ACC112 (cell line): ENCODE measurements at regions not wholly inside any gene's neighbourhood (a gene's known extent, or its start where the extent isn't known, plus 50 kb on each side); places are given as distances from the start of the nearest gene placed in this dataset.
A peak's percentile ranks its signal among the peaks of the same experiment; 100 is the strongest.

ENCODE experiments used
- H2AFZ ChIP-seq: fragments of 200-600 bp; sonication (generic); one replicate; pipeline ENCODE4 v1.6.0; 2017; ENCODE audit warnings: antibody characterized with exemption, low read length; ENCODE audit not compliant: unreplicated experiment
- H3K27ac ChIP-seq: fragments of 200-600 bp; sonication (generic); 2 replicates; pipeline ENCODE4 v1.5.1; 2014; ENCODE audit warnings: low read depth, mild to moderate bottlenecking, antibody characterized with exemption, low read length, moderate library complexity
- H3K27me3 ChIP-seq: fragments of 200-600 bp; sonication (generic); 2 replicates; pipeline ENCODE4 v1.6.1; 2014; ENCODE audit warnings: mild to moderate bottlenecking, antibody characterized with exemption, low read length, moderate library complexity, mixed read lengths; ENCODE audit not compliant: insufficient read depth
- H3K36me3 ChIP-seq: fragments of 200-600 bp; sonication (generic); 2 replicates; pipeline ENCODE4 v1.6.1; 2016; ENCODE audit warnings: mild to moderate bottlenecking, antibody characterized with exemption, low read length, moderate library complexity, mixed read lengths; ENCODE audit not compliant: insufficient read depth
- H3K4me1 ChIP-seq: fragments of 200-600 bp; sonication (generic); one replicate; pipeline ENCODE4 v1.6.1; 2016; ENCODE audit warnings: low read length, mixed read lengths; ENCODE audit not compliant: insufficient read depth, unreplicated experiment, control insufficient read depth
- H3K4me3 ChIP-seq: fragments of 200-600 bp; sonication (generic); 2 replicates; pipeline ENCODE4 v1.5.1; 2014; ENCODE audit warnings: mild to moderate bottlenecking, low read depth, low read length
- H3K79me2 ChIP-seq: fragments of 200-600 bp; sonication (generic); one replicate; pipeline ENCODE4 v1.6.0; 2016; ENCODE audit warnings: low read length; ENCODE audit not compliant: control insufficient read depth, unreplicated experiment, insufficient read depth

GRCh38 chr5:174348311-174348981 lies 302.9 kb downstream of the NSG2 start:
- H3K27me3 ChIP-seq: no peaks in the 10 kb centered on the region
- no peaks in the 10 kb centered on the region for H3K79me2 ChIP-seq
- no peak overlapping the region for H2AFZ ChIP-seq
- no peaks in the 10 kb centered on the region for H3K4me1 ChIP-seq
- no peaks in the 10 kb centered on the region for H3K36me3 ChIP-seq
- no peak overlapping the region for H3K4me3 ChIP-seq
- no peak overlapping the region for H3K27ac ChIP-seq

GRCh38 chr5:174352681-174353080 lies 307.2 kb downstream of the NSG2 start:
- Histone ChIP-seq H3K36me3 (no peaks in the 10 kb centered on the region), H3K79me2 (no peaks in the 10 kb centered on the region), H3K27ac (no peak overlapping the region), H3K4me3 (no peak overlapping the region), H3K4me1 (peaks cover 6% of the 10 kb centered on the region), H2AFZ (no peak overlapping the region), H3K27me3 (no peaks in the 10 kb centered on the region)

GRCh38 chr5:174354571-174354970 lies 309.1 kb downstream of the NSG2 start:
- H3K36me3 ChIP-seq: no peaks in the 10 kb centered on the region
- no peak overlapping the region for H3K4me3 ChIP-seq
- H3K4me1 ChIP-seq: peaks cover 6% of the 10 kb centered on the region
- H3K27me3 ChIP-seq: no peaks in the 10 kb centered on the region
- no peak overlapping the region for H2AFZ ChIP-seq
- H3K79me2 ChIP-seq: no peaks in the 10 kb centered on the region
- peak overlapping the region; percentile 57 for H3K27ac ChIP-seq

- H3K36me3 ChIP-seq: no peaks in the 10 kb centered on the region
- no peak overlapping the region for H3K4me3 ChIP-seq
- peaks cover 6% of the 10 kb centered on the region for H3K4me1 ChIP-seq
- no peaks in the 10 kb centered on the region for H3K79me2 ChIP-seq
- no peaks in the 10 kb centered on the region for H3K27me3 ChIP-seq
- no peak overlapping the region for H2AFZ ChIP-seq
- peak overlapping the region; percentile 73 for H3K27ac ChIP-seq
These were observed 309.7 kb downstream of the NSG2 start for GRCh38 chr5:174355208-174355612.

- Histone ChIP-seq H3K27ac (peak overlapping the region; percentile 73), H3K36me3 (no peaks in the 10 kb centered on the region)
These were observed 310.5 kb downstream of the NSG2 start for GRCh38 chr5:174355995-174356394.

GRCh38 chr5:174356536-174356935 lies 311.0 kb downstream of the NSG2 start:
- Histone ChIP-seq H3K27me3 (no peaks in the 10 kb centered on the region), H2AFZ (no peak overlapping the region), H3K4me1 (peaks cover 6% of the 10 kb centered on the region)

More at GRCh38 chr5:174355995-174356394, 310.5 kb downstream of the NSG2 start:
- Histone ChIP-seq H2AFZ (no peak overlapping the region), H3K79me2 (no peaks in the 10 kb centered on the region), H3K27me3 (no peaks in the 10 kb centered on the region), H3K4me1 (peaks cover 6% of the 10 kb centered on the region), H3K4me3 (no peak overlapping the region)

GRCh38 chr5:174358276-174358675 lies 312.8 kb downstream of the NSG2 start:
- Histone ChIP-seq H3K4me3 (no peak overlapping the region), H3K79me2 (no peaks in the 10 kb centered on the region), H3K4me1 (peaks cover 6% of the 10 kb centered on the region), H3K27me3 (no peaks in the 10 kb centered on the region), H3K36me3 (no peaks in the 10 kb centered on the region), H2AFZ (no peak overlapping the region), H3K27ac (no peak overlapping the region)

More at GRCh38 chr5:174356536-174356935, 311.0 kb downstream of the NSG2 start:
- Histone ChIP-seq H3K4me3 (no peak overlapping the region), H3K27ac (no peak overlapping the region), H3K36me3 (no peaks in the 10 kb centered on the region), H3K79me2 (no peaks in the 10 kb centered on the region)

GRCh38 chr5:174359071-174359470 lies 313.6 kb downstream of the NSG2 start:
- H3K79me2 ChIP-seq: no peaks in the 10 kb centered on the region
- no peak overlapping the region for H2AFZ ChIP-seq

GRCh38 chr5:174362514-174362913 lies 317.0 kb downstream of the NSG2 start:
- no peak overlapping the region for H2AFZ ChIP-seq
- no peak overlapping the region for H3K4me3 ChIP-seq

More at GRCh38 chr5:174359071-174359470, 313.6 kb downstream of the NSG2 start:
- H3K36me3 ChIP-seq: no peaks in the 10 kb centered on the region
- no peaks in the 10 kb centered on the region for H3K27me3 ChIP-seq
- no peak overlapping the region for H3K4me3 ChIP-seq
- H3K27ac ChIP-seq: no peak overlapping the region
- peaks cover 6% of the 10 kb centered on the region for H3K4me1 ChIP-seq

GRCh38 chr5:174363934-174364333 lies 318.4 kb downstream of the NSG2 start:
- Histone ChIP-seq H3K27me3 (no peaks in the 10 kb centered on the region), H3K36me3 (no peaks in the 10 kb centered on the region), H2AFZ (no peak overlapping the region), H3K4me1 (no peaks in the 10 kb centered on the region), H3K4me3 (no peak overlapping the region), H3K79me2 (no peaks in the 10 kb centered on the region), H3K27ac (no peak overlapping the region)

More at GRCh38 chr5:174362514-174362913, 317.0 kb downstream of the NSG2 start:
- Histone ChIP-seq H3K27me3 (no peaks in the 10 kb centered on the region), H3K4me1 (no peaks in the 10 kb centered on the region), H3K36me3 (no peaks in the 10 kb centered on the region), H3K27ac (no peak overlapping the region), H3K79me2 (no peaks in the 10 kb centered on the region)

GRCh38 chr5:174364676-174365075 lies 319.2 kb downstream of the NSG2 start:
- Histone ChIP-seq H3K79me2 (no peaks in the 10 kb centered on the region), H3K36me3 (no peaks in the 10 kb centered on the region), H3K27me3 (no peaks in the 10 kb centered on the region), H3K4me1 (no peaks in the 10 kb centered on the region), H2AFZ (no peak overlapping the region), H3K4me3 (no peak overlapping the region), H3K27ac (no peak overlapping the region)
